ENCODE measurements at regions not wholly inside any gene's neighbourhood (a gene's known extent, or its start where the extent isn't known, plus 50 kb on each side); places are given as distances from the start of the nearest gene placed in this dataset.

GRCh38 chr4:136742333-136742732, 790.0 kb downstream of the PCDH18 start:
- no peak for TF ChIP-seq CTCF (conservative IDR thresholded peaks at IDR 0.05)
- Mint-ChIP-seq H3K4me3 (no peak overlapping the region), H3K36me3 (ENCODE audit: low read depth) (peaks cover 6% of the 10 kb centered on the region)

GRCh38 chr4:136741468-136741867, 790.8 kb downstream of the PCDH18 start:
- Mint-ChIP-seq H3K9me3 (peaks cover 8% of the 10 kb centered on the region), H3K4me3 (no peak overlapping the region), H3K27me3 (ENCODE audit: low read depth) (no peaks in the 10 kb centered on the region), H3K36me3 (ENCODE audit: low read depth) (peaks cover 6% of the 10 kb centered on the region), H3K27ac (ENCODE audit: unreplicated experiment) (no peak overlapping the region), H3K4me1 (peaks cover 3% of the 10 kb centered on the region)
- no peak for TF ChIP-seq CTCF (conservative IDR thresholded peaks at IDR 0.05)
- no peak for DNase-seq (ENCODE audit: low read depth, low spot score)

More at GRCh38 chr4:136742333-136742732, 790.0 kb downstream of the PCDH18 start:
- peaks cover 3% of the 10 kb centered on the region for H3K4me1 Mint-ChIP-seq
- H3K27ac Mint-ChIP-seq (ENCODE audit: unreplicated experiment): no peak overlapping the region
- DNase-seq (ENCODE audit: low read depth, low spot score): no peak
- peaks cover 8% of the 10 kb centered on the region for H3K9me3 Mint-ChIP-seq
- H3K27me3 Mint-ChIP-seq (ENCODE audit: low read depth): no peaks in the 10 kb centered on the region

- peaks cover 8% of the 10 kb centered on the region for H3K9me3 Mint-ChIP-seq
- peaks cover 3% of the 10 kb centered on the region for H3K4me1 Mint-ChIP-seq
- no peaks in the 10 kb centered on the region for H3K27me3 Mint-ChIP-seq (ENCODE audit: low read depth)
- no peak overlapping the region for H3K27ac Mint-ChIP-seq (ENCODE audit: unreplicated experiment)
- no peak for TF ChIP-seq CTCF (conservative IDR thresholded peaks at IDR 0.05)
- H3K4me3 Mint-ChIP-seq: no peak overlapping the region
- DNase-seq (ENCODE audit: low read depth, low spot score): no peak
- peaks cover 6% of the 10 kb centered on the region for H3K36me3 Mint-ChIP-seq (ENCODE audit: low read depth)
Measured at GRCh38 chr4:136740326-136740725, 792.0 kb downstream of the PCDH18 start.

GRCh38 chr4:136737066-136737465, 795.2 kb downstream of the PCDH18 start:
- TF ChIP-seq CTCF (conservative IDR thresholded peaks at IDR 0.05): no peak
- Mint-ChIP-seq H3K9me3 (peaks cover 5% of the 10 kb centered on the region), H3K27ac (ENCODE audit: unreplicated experiment) (no peak overlapping the region), H3K4me3 (no peak overlapping the region), H3K4me1 (peaks cover 3% of the 10 kb centered on the region), H3K27me3 (ENCODE audit: low read depth) (no peaks in the 10 kb centered on the region), H3K36me3 (ENCODE audit: low read depth) (peaks cover 2% of the 10 kb centered on the region)
- DNase-seq (ENCODE audit: low read depth, low spot score): no peak

GRCh38 chr4:136731025-136731424, 801.3 kb downstream of the PCDH18 start:
- H3K27me3 Mint-ChIP-seq (ENCODE audit: low read depth): no peaks in the 10 kb centered on the region
- H3K9me3 Mint-ChIP-seq: no peaks in the 10 kb centered on the region
- no peak overlapping the region for H3K27ac Mint-ChIP-seq (ENCODE audit: unreplicated experiment)
- H3K4me1 Mint-ChIP-seq: no peaks in the 10 kb centered on the region
- H3K4me3 Mint-ChIP-seq: no peak overlapping the region
- no peak for TF ChIP-seq CTCF (conservative IDR thresholded peaks at IDR 0.05)
- no peaks in the 10 kb centered on the region for H3K36me3 Mint-ChIP-seq (ENCODE audit: low read depth)
- DNase-seq (ENCODE audit: low read depth, low spot score): no peak
